Type B pancreatic cell (in vitro differentiated cells): ENCODE measurements at regions not wholly inside any gene's neighbourhood (a gene's known extent, or its start where the extent isn't known, plus 50 kb on each side); places are given as distances from the start of the nearest gene placed in this dataset.

Source experiments
- DNase-seq: peaks from one replicate; pipeline ENCODE4 v3.0.0; 2021; ENCODE audit warnings: mixed read lengths; ENCODE audit not compliant: unreplicated experiment; ENCODE audit errors: extremely low spot score
- H3K27ac Mint-ChIP-seq: 2 replicates; pipeline ENCODE4 v1.8.0; 2021; ENCODE audit warnings: mild to moderate bottlenecking, mixed read lengths
- H3K27me3 Mint-ChIP-seq: 2 replicates; pipeline ENCODE4 v1.8.0; 2021; ENCODE audit warnings: mixed read lengths
- H3K36me3 Mint-ChIP-seq: 2 replicates; pipeline ENCODE4 v1.8.0; 2021; ENCODE audit warnings: mixed read lengths
- H3K4me1 Mint-ChIP-seq: one replicate; pipeline ENCODE4 v1.8.0; 2021; ENCODE audit warnings: mixed read lengths; ENCODE audit not compliant: unreplicated experiment
- H3K4me3 Mint-ChIP-seq: 2 replicates; pipeline ENCODE4 v1.8.0; 2021; ENCODE audit warnings: mild to moderate bottlenecking, mixed read lengths
- H3K9me3 Mint-ChIP-seq: 2 replicates; pipeline ENCODE4 v1.8.0; 2021; ENCODE audit warnings: mixed read lengths
- TF ChIP-seq, protein P1 (sequence below): fragments of 200-600 bp; sonication (generic); conservative IDR thresholded peaks from 2 replicates; pipeline ENCODE4 v1.5.0; 2021; ENCODE audit warnings: antibody characterized with exemption, mild to moderate bottlenecking

DNA sequence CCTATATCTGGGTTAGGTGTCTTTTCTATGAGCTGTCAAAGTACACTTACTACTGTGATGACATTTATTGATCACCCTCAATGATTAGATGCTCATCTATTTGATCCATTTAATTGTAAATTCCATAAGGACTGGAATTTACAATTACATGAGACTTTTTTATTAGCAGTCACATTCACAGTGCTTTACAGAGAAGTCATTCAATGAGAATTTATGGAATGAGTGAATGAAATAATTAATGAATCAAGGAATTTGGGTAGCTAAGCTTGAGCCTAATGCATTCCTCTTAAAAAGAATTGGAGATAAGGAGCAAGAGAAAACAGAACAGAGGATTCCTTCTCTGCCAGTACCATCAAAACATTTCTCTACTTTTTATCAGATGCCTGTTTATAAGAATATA lies 1437.5 kb upstream of the CDH8 start:
- Mint-ChIP-seq H3K36me3 (no peaks in the 10 kb centered on the region), H3K27ac (no peak overlapping the region), H3K4me1 (no peaks in the 10 kb centered on the region), H3K9me3 (no peaks in the 10 kb centered on the region), H3K27me3 (no peaks in the 10 kb centered on the region), H3K4me3 (no peak overlapping the region)
- DNase-seq, result no peak
- TF ChIP-seq, protein P1, sequence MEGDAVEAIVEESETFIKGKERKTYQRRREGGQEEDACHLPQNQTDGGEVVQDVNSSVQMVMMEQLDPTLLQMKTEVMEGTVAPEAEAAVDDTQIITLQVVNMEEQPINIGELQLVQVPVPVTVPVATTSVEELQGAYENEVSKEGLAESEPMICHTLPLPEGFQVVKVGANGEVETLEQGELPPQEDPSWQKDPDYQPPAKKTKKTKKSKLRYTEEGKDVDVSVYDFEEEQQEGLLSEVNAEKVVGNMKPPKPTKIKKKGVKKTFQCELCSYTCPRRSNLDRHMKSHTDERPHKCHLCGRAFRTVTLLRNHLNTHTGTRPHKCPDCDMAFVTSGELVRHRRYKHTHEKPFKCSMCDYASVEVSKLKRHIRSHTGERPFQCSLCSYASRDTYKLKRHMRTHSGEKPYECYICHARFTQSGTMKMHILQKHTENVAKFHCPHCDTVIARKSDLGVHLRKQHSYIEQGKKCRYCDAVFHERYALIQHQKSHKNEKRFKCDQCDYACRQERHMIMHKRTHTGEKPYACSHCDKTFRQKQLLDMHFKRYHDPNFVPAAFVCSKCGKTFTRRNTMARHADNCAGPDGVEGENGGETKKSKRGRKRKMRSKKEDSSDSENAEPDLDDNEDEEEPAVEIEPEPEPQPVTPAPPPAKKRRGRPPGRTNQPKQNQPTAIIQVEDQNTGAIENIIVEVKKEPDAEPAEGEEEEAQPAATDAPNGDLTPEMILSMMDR, result no peak

DNA sequence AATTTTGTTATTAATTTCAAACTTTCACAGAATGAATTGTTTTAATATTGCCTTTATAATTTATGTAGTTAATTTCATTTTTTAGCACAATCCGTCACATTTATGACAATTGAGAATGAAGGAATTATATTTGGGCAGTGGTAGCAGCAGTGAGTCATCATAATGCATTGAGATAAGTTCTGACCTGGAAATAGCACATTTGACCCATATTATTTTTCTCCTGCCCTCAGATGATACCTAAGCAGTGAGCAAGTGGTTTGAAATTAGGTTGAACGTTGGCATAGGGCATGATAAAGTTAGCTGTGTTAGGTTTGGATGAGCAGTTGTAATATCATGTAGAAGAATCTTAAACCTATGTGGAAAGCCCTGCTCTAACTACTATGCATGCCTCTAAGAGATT lies 1431.3 kb upstream of the CDH8 start:
- H3K4me1 Mint-ChIP-seq, result no peaks in the 10 kb centered on the region
- no peaks in the 10 kb centered on the region for H3K27me3 Mint-ChIP-seq

DNA sequence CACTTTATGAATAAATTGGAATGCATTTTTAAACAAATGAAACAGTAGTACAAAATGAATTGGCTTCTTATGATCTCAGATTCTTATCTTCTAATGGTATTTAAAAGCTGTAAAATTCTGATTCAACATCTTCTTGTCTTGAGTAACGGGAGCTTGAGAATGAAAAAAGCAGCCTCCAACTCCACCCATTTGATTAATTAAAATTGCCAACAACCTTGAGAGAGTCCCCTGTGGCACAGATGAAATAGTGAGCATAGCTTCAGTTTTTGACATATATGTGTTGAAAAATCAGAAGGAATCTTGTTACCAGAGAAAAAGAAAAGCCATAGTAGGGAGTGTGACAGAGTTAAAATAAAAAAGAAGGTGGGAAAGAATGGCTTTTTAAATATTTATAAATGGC lies 1426.1 kb upstream of the CDH8 start:
- peaks cover 9% of the 10 kb centered on the region for H3K4me1 Mint-ChIP-seq
- no peak overlapping the region for H3K27ac Mint-ChIP-seq
- peaks cover 2% of the 10 kb centered on the region for H3K27me3 Mint-ChIP-seq
- TF ChIP-seq, protein P1, result no peak
- H3K9me3 Mint-ChIP-seq, result no peaks in the 10 kb centered on the region
- no peaks in the 10 kb centered on the region for H3K36me3 Mint-ChIP-seq
- no peak for DNase-seq
- H3K4me3 Mint-ChIP-seq, result no peak overlapping the region

More for the DNA sequence above, 1431.3 kb upstream of the CDH8 start:
- Mint-ChIP-seq H3K36me3 (no peaks in the 10 kb centered on the region), H3K4me3 (no peak overlapping the region), H3K9me3 (no peaks in the 10 kb centered on the region), H3K27ac (no peak overlapping the region)
- TF ChIP-seq, protein P1, result no peak
- no peak for DNase-seq

DNA sequence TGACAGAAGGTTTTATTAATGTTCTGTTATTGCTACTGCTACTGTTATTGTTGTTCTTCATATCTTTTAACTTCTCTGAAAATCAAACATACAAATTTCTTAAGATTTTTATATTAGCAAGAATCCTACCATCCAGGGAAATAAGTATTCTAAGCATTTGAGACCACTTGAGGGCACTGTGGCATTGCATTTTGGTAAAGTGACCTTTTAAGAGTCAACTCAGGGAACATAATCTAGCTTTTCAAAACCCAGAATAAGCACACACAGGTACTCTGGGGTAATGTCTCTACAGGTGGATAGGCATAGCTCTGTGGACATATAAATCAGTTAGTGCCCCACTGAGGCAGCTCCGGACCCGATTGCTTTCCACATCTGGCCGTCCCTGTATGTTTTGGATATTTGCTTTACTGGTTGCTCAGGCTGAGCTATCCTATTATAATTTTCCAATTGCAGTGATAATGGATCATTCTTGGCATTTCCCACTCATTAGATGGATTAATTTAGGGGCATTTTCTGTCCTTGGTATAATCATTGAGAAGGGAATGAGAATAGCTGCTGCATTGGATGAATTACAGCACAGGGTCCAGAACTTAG lies 1425.1 kb upstream of the CDH8 start:
- H3K9me3 Mint-ChIP-seq, result no peaks in the 10 kb centered on the region
- DNase-seq, result no peak

GRCh38 chr16:63458846-63459245 lies 1422.6 kb upstream of the CDH8 start:
- peaks cover 2% of the 10 kb centered on the region for H3K27me3 Mint-ChIP-seq
- H3K36me3 Mint-ChIP-seq, result no peaks in the 10 kb centered on the region
- no peak overlapping the region for H3K27ac Mint-ChIP-seq
- DNase-seq, result no peak
- no peak overlapping the region for H3K4me3 Mint-ChIP-seq
- TF ChIP-seq, protein P1, result no peak
- no peaks in the 10 kb centered on the region for H3K9me3 Mint-ChIP-seq
- H3K4me1 Mint-ChIP-seq, result peaks cover 9% of the 10 kb centered on the region

More for the DNA sequence above, 1425.1 kb upstream of the CDH8 start:
- no peaks in the 10 kb centered on the region for H3K36me3 Mint-ChIP-seq
- no peak overlapping the region for H3K27ac Mint-ChIP-seq
- TF ChIP-seq, protein P1, result peak; percentile 86
- H3K4me3 Mint-ChIP-seq, result no peak overlapping the region
- H3K4me1 Mint-ChIP-seq, result peaks cover 9% of the 10 kb centered on the region
- H3K27me3 Mint-ChIP-seq, result peaks cover 2% of the 10 kb centered on the region

- peaks cover 6% of the 10 kb centered on the region for H3K27me3 Mint-ChIP-seq
- no peak overlapping the region for H3K27ac Mint-ChIP-seq
- no peaks in the 10 kb centered on the region for H3K36me3 Mint-ChIP-seq
- H3K4me3 Mint-ChIP-seq, result no peak overlapping the region
- no peaks in the 10 kb centered on the region for H3K9me3 Mint-ChIP-seq
- H3K4me1 Mint-ChIP-seq, result peaks cover 9% of the 10 kb centered on the region
- TF ChIP-seq, protein P1, result no peak
- no peak for DNase-seq
These were observed 1421.6 kb upstream of the CDH8 start for GRCh38 chr16:63457869-63458268.
